ENCODE measurements at regions not wholly inside any gene's neighbourhood (a gene's known extent, or its start where the extent isn't known, plus 50 kb on each side); places are given as distances from the start of the nearest gene placed in this dataset.

GRCh38 chr22:34783436-34783835, 282.5 kb upstream of the ISX start:
- H3K27me3 ChIP-seq = no peaks in the 10 kb centered on the region
- TF ChIP-seq CTCF (IDR thresholded peaks at IDR 0.05) = no peak
- no peak for TF ChIP-seq POLR2A (IDR thresholded peaks at IDR 0.05)
- no peak for TF ChIP-seq EP300 (IDR thresholded peaks at IDR 0.05)
- no peaks in the 10 kb centered on the region for H3K36me3 ChIP-seq
- no peaks in the 10 kb centered on the region for H3K9me3 ChIP-seq
- no peaks in the 10 kb centered on the region for H3K4me1 ChIP-seq (ENCODE audit: insufficient read depth)
- no peak overlapping the region for H3K4me3 ChIP-seq
- H3K27ac ChIP-seq = no peak overlapping the region
- intact Hi-C loops (cut with DNase I) = no loop called here
- no peak for DNase-seq
- WGBS, 3 donors = 4 to 14% (median 7%) methylated on average over 5 of the region's 5 CpGs

GRCh38 chr22:34784056-34784455, 281.9 kb upstream of the ISX start:
- no peaks in the 10 kb centered on the region for H3K36me3 ChIP-seq
- no peaks in the 10 kb centered on the region for H3K27me3 ChIP-seq
- intact Hi-C loops (cut with DNase I) = no loop called here
- H3K27ac ChIP-seq = no peak overlapping the region
- no peak overlapping the region for H3K4me3 ChIP-seq
- no peak for DNase-seq
- H3K9me3 ChIP-seq = no peaks in the 10 kb centered on the region
- H3K4me1 ChIP-seq (ENCODE audit: insufficient read depth) = no peaks in the 10 kb centered on the region
- 1 to 14% (median 4%) methylated on average over 3 of the region's 3 CpGs for WGBS, 3 donors
- TF ChIP-seq EP300 (IDR thresholded peaks at IDR 0.05) = no peak
- TF ChIP-seq POLR2A (IDR thresholded peaks at IDR 0.05) = no peak
- no peak for TF ChIP-seq CTCF (IDR thresholded peaks at IDR 0.05)

- TF ChIP-seq POLR2A (IDR thresholded peaks at IDR 0.05) (no peak), EP300 (IDR thresholded peaks at IDR 0.05) (no peak), CTCF (IDR thresholded peaks at IDR 0.05) (no peak)
- Histone ChIP-seq H3K27ac (no peak overlapping the region), H3K27me3 (no peaks in the 10 kb centered on the region), H3K36me3 (no peaks in the 10 kb centered on the region), H3K9me3 (no peaks in the 10 kb centered on the region), H3K4me1 (ENCODE audit: insufficient read depth) (no peaks in the 10 kb centered on the region), H3K4me3 (no peak overlapping the region)
- WGBS, 3 donors = 66 to 78% (median 77%) methylated on average over 5 of the region's 5 CpGs
- intact Hi-C loops (cut with DNase I) = no loop called here
- no peak for DNase-seq
Measured at GRCh38 chr22:34797826-34798225, 268.1 kb upstream of the ISX start.

GRCh38 chr22:34798605-34799004, 267.4 kb upstream of the ISX start:
- H3K27me3 ChIP-seq = no peaks in the 10 kb centered on the region
- no peaks in the 10 kb centered on the region for H3K4me1 ChIP-seq (ENCODE audit: insufficient read depth)
- 11 to 20% (median 13%) methylated on average over 3 of the region's 3 CpGs for WGBS, 3 donors
- no peak for DNase-seq
- no peak overlapping the region for H3K4me3 ChIP-seq
- H3K36me3 ChIP-seq = no peaks in the 10 kb centered on the region
- no peak overlapping the region for H3K27ac ChIP-seq
- no peaks in the 10 kb centered on the region for H3K9me3 ChIP-seq
- TF ChIP-seq EP300 (IDR thresholded peaks at IDR 0.05) (no peak), CTCF (IDR thresholded peaks at IDR 0.05) (no peak), POLR2A (IDR thresholded peaks at IDR 0.05) (no peak)
- intact Hi-C loops (cut with DNase I) = no loop called here

Data from ovary (tissue), 7 donors.